Right cardiac atrium (tissue), 5 donors: ENCODE measurements at regions not wholly inside any gene's neighbourhood (a gene's known extent, or its start where the extent isn't known, plus 50 kb on each side); places are given as distances from the start of the nearest gene placed in this dataset.
A peak's percentile ranks its signal among the peaks of the same experiment; 100 is the strongest.

Source experiments
- ATAC-seq, 2 donors: fragments of 200-7000 bp; cut with Tn5 transposase; one replicate each; pipeline versions ENCODE4 v1.8.0 to v1.9.1; 2020; ENCODE audit warnings: moderate library complexity in 2 of 2, mild to moderate bottlenecking in 1 of 2
- DNase-seq, 3 donors: peaks; one replicate each; pipeline ENCODE4 v3.0.0-alpha.2; 2020
- H3K27ac ChIP-seq: one replicate; pipeline ENCODE4 v1.5.1; 2013; ENCODE audit warnings: mild to moderate bottlenecking, low read length, control low read depth, moderate library complexity
- H3K27me3 ChIP-seq: one replicate; pipeline ENCODE4 v1.6.1; 2013; ENCODE audit not compliant: control insufficient read depth, insufficient read depth
- H3K4me1 ChIP-seq: one replicate; pipeline ENCODE4 v1.6.1; 2013; ENCODE audit warnings: low read length; ENCODE audit not compliant: control insufficient read depth, insufficient read depth
- H3K4me3 ChIP-seq: one replicate; pipeline ENCODE4 v1.5.1; 2013; ENCODE audit warnings: low read length, control low read depth
- H3K9me3 ChIP-seq: one replicate; pipeline ENCODE4 v1.6.1; 2013; ENCODE audit warnings: low read length; ENCODE audit not compliant: control insufficient read depth
- WGBS: extraction: QIAGEN DNeasy Blood & Tissue Kit; methylation state at CpG from one replicate; pipeline ENCODE4 v1.1.7; 2013; 5-methylcytosine and 5-hydroxymethylcytosine counted together
- intact Hi-C, 4 donors: fragments of 100-400 bp; cut with DNase I; formaldehyde crosslinking; loops; one replicate each; pipeline versions ENCODE4 v1.11.0 to v1.14.0; 2022 to 2023
- donor health status: healthy with polysubstance abuse.
- donor health status: DM: no; HTN: yes; CAD: no.
- donor health status: DM: no; HTN: no; CAD: no.
- donor health status: DM: no; HTN: yes; CAD: no; lungs with severe emphysema.
- donor health status: DM: yes; HTN: yes; CAD: no.

- ATAC-seq (no peak), DNase-seq (no peak)
- H3K27ac ChIP-seq, result no peak overlapping the region
- no peak overlapping the region for H3K4me3 ChIP-seq
- intact Hi-C loops, result no loop called here
- H3K4me1 ChIP-seq, result no peaks in the 10 kb centered on the region
- no peaks in the 10 kb centered on the region for H3K9me3 ChIP-seq
- no peaks in the 10 kb centered on the region for H3K27me3 ChIP-seq
- WGBS, result 60% methylated on average over 3 of the region's 3 CpGs
Measured at GRCh38 chr9:118109542-118109941, 405.3 kb downstream of the TLR4 start.

DNA sequence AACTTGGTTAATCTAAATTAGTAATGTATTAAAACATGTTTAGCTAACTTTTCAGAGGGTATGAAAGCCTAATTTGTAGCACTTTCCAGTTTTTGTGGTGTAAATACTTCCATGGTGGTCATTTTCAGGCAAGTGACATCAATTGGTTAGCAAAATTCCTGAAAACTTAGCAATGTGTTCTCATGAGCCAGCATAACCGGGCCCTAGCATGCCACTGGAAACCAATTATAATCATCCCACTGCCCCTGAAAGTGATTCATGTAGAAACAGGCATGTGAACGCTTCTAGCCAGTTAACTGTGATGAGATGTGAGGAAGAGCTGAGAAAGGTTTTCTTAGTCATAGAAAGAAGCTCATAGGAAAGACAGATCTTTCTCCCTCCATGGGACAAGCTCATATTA, 417.2 kb downstream of the TLR4 start:
- DNase-seq (no peak), ATAC-seq (no peak)
- intact Hi-C loops, result no loop called here
- H3K9me3 ChIP-seq, result no peaks in the 10 kb centered on the region
- no peaks in the 10 kb centered on the region for H3K27me3 ChIP-seq
- H3K4me3 ChIP-seq, result no peak overlapping the region
- no peaks in the 10 kb centered on the region for H3K4me1 ChIP-seq
- WGBS, result 44% methylated on average over 2 of the region's 2 CpGs
- H3K27ac ChIP-seq, result no peak overlapping the region

GRCh38 chr9:118128313-118128712, 424.1 kb downstream of the TLR4 start:
- 87% methylated on average over 2 of the region's 2 CpGs for WGBS
- intact Hi-C loops, result no loop called here
- H3K9me3 ChIP-seq, result no peaks in the 10 kb centered on the region

GRCh38 chr9:118129541-118129940, 425.3 kb downstream of the TLR4 start:
- ATAC-seq, result no peak
- DNase-seq, result no peak
- Histone ChIP-seq H3K27ac (no peak overlapping the region), H3K4me1 (no peaks in the 10 kb centered on the region), H3K27me3 (no peaks in the 10 kb centered on the region), H3K4me3 (no peak overlapping the region), H3K9me3 (no peaks in the 10 kb centered on the region)
- intact Hi-C loops, result no loop called here
- WGBS, result 73% methylated on average over 3 of the region's 3 CpGs

More at GRCh38 chr9:118128313-118128712, 424.1 kb downstream of the TLR4 start:
- H3K27me3 ChIP-seq, result no peaks in the 10 kb centered on the region
- H3K4me3 ChIP-seq, result no peak overlapping the region
- ATAC-seq (no peak), DNase-seq (no peak)
- no peaks in the 10 kb centered on the region for H3K4me1 ChIP-seq
- no peak overlapping the region for H3K27ac ChIP-seq

- Histone ChIP-seq H3K27ac (no peak overlapping the region), H3K4me1 (no peaks in the 10 kb centered on the region), H3K4me3 (no peak overlapping the region), H3K27me3 (no peaks in the 10 kb centered on the region), H3K9me3 (no peaks in the 10 kb centered on the region)
- WGBS, result 81% methylated on average over 1 of the region's 1 CpG
- ATAC-seq (no peak), DNase-seq (no peak)
- intact Hi-C loops, result no loop called here
Measured at GRCh38 chr9:118148990-118149389, 444.8 kb downstream of the TLR4 start.

DNA sequence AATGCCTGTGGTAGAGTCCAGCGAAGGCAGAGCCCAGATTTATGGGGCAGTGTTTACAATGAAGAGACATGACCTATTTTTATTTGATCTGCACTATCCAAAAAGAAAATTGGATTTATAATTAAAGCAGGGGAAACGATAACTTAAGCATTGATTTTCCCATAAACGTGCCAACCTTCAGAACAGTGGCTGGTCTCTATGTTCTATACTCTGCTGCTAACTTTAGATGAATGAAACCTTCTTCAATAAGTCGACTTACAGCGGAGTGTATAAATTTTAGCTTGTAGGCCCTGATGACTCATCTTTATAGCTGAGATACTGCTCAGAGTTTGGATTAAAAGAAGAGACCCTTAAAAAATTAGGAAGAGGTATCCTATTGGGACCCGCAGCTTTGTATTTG, 452.6 kb downstream of the TLR4 start:
- no peak for ATAC-seq
- WGBS, result 82% methylated on average over 6 of the region's 6 CpGs
- Histone ChIP-seq H3K27me3 (no peaks in the 10 kb centered on the region), H3K9me3 (no peaks in the 10 kb centered on the region), H3K27ac (no peak overlapping the region), H3K4me1 (no peaks in the 10 kb centered on the region), H3K4me3 (no peak overlapping the region)
- intact Hi-C loops, result no loop called here
- no peak for DNase-seq

- DNase-seq, result no peak
- Histone ChIP-seq H3K27ac (no peak overlapping the region), H3K4me1 (no peaks in the 10 kb centered on the region), H3K4me3 (no peak overlapping the region), H3K27me3 (no peaks in the 10 kb centered on the region), H3K9me3 (no peaks in the 10 kb centered on the region)
- no peak for ATAC-seq
- WGBS, result 83% methylated on average over 3 of the region's 3 CpGs
- intact Hi-C loops, result no loop called here
Measured at GRCh38 chr9:118162716-118163115, 458.5 kb downstream of the TLR4 start.

GRCh38 chr9:118163751-118164150, 459.5 kb downstream of the TLR4 start:
- intact Hi-C loops, result no loop called here
- no peak overlapping the region for H3K27ac ChIP-seq
- ATAC-seq, result no peak
- no peaks in the 10 kb centered on the region for H3K4me1 ChIP-seq
- DNase-seq, result no peak
- no peaks in the 10 kb centered on the region for H3K9me3 ChIP-seq
- H3K4me3 ChIP-seq, result no peak overlapping the region
- no peaks in the 10 kb centered on the region for H3K27me3 ChIP-seq
- 83% methylated on average over 2 of the region's 2 CpGs for WGBS

GRCh38 chr9:118165451-118165850, 461.2 kb downstream of the TLR4 start:
- Histone ChIP-seq H3K4me1 (no peaks in the 10 kb centered on the region), H3K4me3 (no peak overlapping the region), H3K27ac (no peak overlapping the region), H3K9me3 (no peaks in the 10 kb centered on the region), H3K27me3 (no peaks in the 10 kb centered on the region)
- DNase-seq, result no peak
- ATAC-seq, result no peak
- intact Hi-C loops, result no loop called here
- WGBS, result 71% methylated on average over 1 of the region's 1 CpG

GRCh38 chr9:118170032-118170955, 466.1 kb downstream of the TLR4 start:
- H3K4me1 ChIP-seq, result no peaks in the 10 kb centered on the region
- WGBS, result 32% methylated on average over 6 of the region's 6 CpGs
- no peak overlapping the region for H3K4me3 ChIP-seq
- no peaks in the 10 kb centered on the region for H3K27me3 ChIP-seq
- intact Hi-C loops, result no loop called here
- H3K27ac ChIP-seq, result no peak overlapping the region
- DNase-seq (peak in 2 of 3 donors; percentile 25 to 35), ATAC-seq (peak; percentile 84 to 87)
- H3K9me3 ChIP-seq, result no peaks in the 10 kb centered on the region

- Histone ChIP-seq H3K27me3 (no peaks in the 10 kb centered on the region), H3K4me1 (no peaks in the 10 kb centered on the region), H3K27ac (no peak overlapping the region), H3K9me3 (no peaks in the 10 kb centered on the region), H3K4me3 (no peak overlapping the region)
- DNase-seq, result no peak
- intact Hi-C loops, result no loop called here
- ATAC-seq, result no peak
Measured at GRCh38 chr9:118177241-118177640, 473.0 kb downstream of the TLR4 start.

GRCh38 chr9:118183576-118183975, 479.4 kb downstream of the TLR4 start:
- 80% methylated on average over 2 of the region's 2 CpGs for WGBS
- Histone ChIP-seq H3K27ac (no peak overlapping the region), H3K27me3 (no peaks in the 10 kb centered on the region), H3K4me3 (no peak overlapping the region), H3K9me3 (no peaks in the 10 kb centered on the region), H3K4me1 (no peaks in the 10 kb centered on the region)
- intact Hi-C loops, result no loop called here
- ATAC-seq, result no peak
- no peak for DNase-seq
